ENCODE measurements at regions not wholly inside any gene's neighbourhood (a gene's known extent, or its start where the extent isn't known, plus 50 kb on each side); places are given as distances from the start of the nearest gene placed in this dataset.
"Not testable (repeated sequence)": the region's sequence is repeated elsewhere in the genome, so short reads cannot be mapped to it uniquely, and the experiment has no call there.

- TF ChIP-seq CTCF (IDR thresholded peaks at IDR 0.05); POLR2A (IDR thresholded peaks at IDR 0.05; ENCODE audit: low read depth); POLR2AphosphoS5 (IDR thresholded peaks at IDR 0.05); EP300 (IDR thresholded peaks at IDR 0.05): not testable (repeated sequence)
These were observed 1908.7 kb downstream of the PCDH9 start for GRCh38 chr13:65321423-65321822.

Data from esophagus muscularis mucosa (tissue), 4 donors.